ENCODE measurements at regions not wholly inside any gene's neighbourhood (a gene's known extent, or its start where the extent isn't known, plus 50 kb on each side); places are given as distances from the start of the nearest gene placed in this dataset.

- TF ChIP-seq POLR2AphosphoS5 (IDR thresholded peaks at IDR 0.05; ENCODE audit: borderline replicate concordance, low read depth, low read length) (no peak), EZH2 (IDR thresholded peaks at IDR 0.05) (no peak), FOXP2 (optimal IDR thresholded peaks at IDR 0.05; ENCODE audit: control extremely low read depth, extremely low read length, insufficient read depth) (no peak)
Observed at GRCh38 chr9:101836021-101836420, 97.6 kb upstream of the GRIN3A start.

Data from SK-N-MC (cell line).